ENCODE measurements at regions not wholly inside any gene's neighbourhood (a gene's known extent, or its start where the extent isn't known, plus 50 kb on each side); places are given as distances from the start of the nearest gene placed in this dataset.
A peak's percentile ranks its signal among the peaks of the same experiment; 100 is the strongest.

GRCh38 chr15:77840991-77841775 is 208.5 kb upstream of the LINGO1 start:
- Histone ChIP-seq H3K9me3 (ENCODE audit: control insufficient read depth, insufficient read depth, low read depth, low read length) (no peaks in the 10 kb centered on the region), H3K4me1 (ENCODE audit: control insufficient read depth, insufficient read depth, low read length) (no peaks in the 10 kb centered on the region), H3K27ac (ENCODE audit: extremely low read depth, low read depth, low read length) (no peak overlapping the region), H3K4me3 (ENCODE audit: low read depth, low read length) (no peak overlapping the region), H3K36me3 (ENCODE audit: control insufficient read depth in 2 of 2, insufficient read depth in 1 of 2, low read length in 2 of 2) (no peaks in the 10 kb centered on the region)
- ChIA-PET POLR2A (no interaction called here), CTCF (interaction anchor here (0.6 to 2.0 kb wide), 5 partner anchors 20 to 798 kb away, joined by 3 to 5 read pairs (median 3); no protein-coding TSS in a partner anchor)
- peak; percentile 65; the same call in 1 of the 2 replicates for TF ChIP-seq GFI1B (tag by site-specific recombination; IDR thresholded peaks at IDR 0.05)
- TF ChIP-seq GLIS1 (tag by site-specific recombination; IDR thresholded peaks at IDR 0.05): peak; percentile 31; the same call in 1 of the 2 replicates
- no peak for TF ChIP-seq ZBTB10 (tag by site-specific recombination; IDR thresholded peaks at IDR 0.05)

- Histone ChIP-seq H3K4me3 (ENCODE audit: low read depth, low read length) (no peak overlapping the region), H3K27ac (ENCODE audit: extremely low read depth, low read depth, low read length) (no peak overlapping the region), H3K4me1 (ENCODE audit: control insufficient read depth, insufficient read depth, low read length) (no peaks in the 10 kb centered on the region), H3K36me3 (ENCODE audit: control insufficient read depth in 2 of 2, insufficient read depth in 1 of 2, low read length in 2 of 2) (no peaks in the 10 kb centered on the region), H3K9me3 (ENCODE audit: control insufficient read depth, insufficient read depth, low read depth, low read length) (no peaks in the 10 kb centered on the region)
- POLR2A ChIA-PET: no interaction called here
- TF ChIP-seq GLIS1 (tag by site-specific recombination; IDR thresholded peaks at IDR 0.05): peak; percentile 67
- no peak for TF ChIP-seq BCL6B (tag by site-specific recombination; IDR thresholded peaks at IDR 0.05)
- CTCF ChIA-PET: interaction anchor here (0.7 to 2.0 kb wide), 2 partner anchors 19 to 457 kb away, joined by 3 to 5 read pairs; no protein-coding TSS in a partner anchor
Measured at GRCh38 chr15:77839970-77840905, 207.5 kb upstream of the LINGO1 start.

GRCh38 chr15:77839456-77839855 is 206.7 kb upstream of the LINGO1 start:
- ChIA-PET CTCF (interaction anchor here (0.7 to 1.5 kb wide), 3 partner anchors 18 to 457 kb away, joined by 3 to 4 read pairs (median 4); no protein-coding TSS in a partner anchor), POLR2A (no interaction called here)
- Histone ChIP-seq H3K4me1 (ENCODE audit: control insufficient read depth, insufficient read depth, low read length) (no peaks in the 10 kb centered on the region), H3K4me3 (ENCODE audit: low read depth, low read length) (no peak overlapping the region), H3K27ac (ENCODE audit: extremely low read depth, low read depth, low read length) (no peak overlapping the region), H3K36me3 (ENCODE audit: control insufficient read depth in 2 of 2, insufficient read depth in 1 of 2, low read length in 2 of 2) (no peaks in the 10 kb centered on the region), H3K9me3 (ENCODE audit: control insufficient read depth, insufficient read depth, low read depth, low read length) (no peaks in the 10 kb centered on the region)
- TF ChIP-seq ZNF776 (tag by site-specific recombination; IDR thresholded peaks at IDR 0.05; ENCODE audit: borderline replicate concordance): no peak
- TF ChIP-seq ZNF18 (tag by site-specific recombination; IDR thresholded peaks at IDR 0.05): no peak
- TF ChIP-seq ZNF530 (tag by site-specific recombination; IDR thresholded peaks at IDR 0.05; ENCODE audit: low read depth): no peak
- no peak for TF ChIP-seq GLIS1 (tag by site-specific recombination; IDR thresholded peaks at IDR 0.05)
- TF ChIP-seq ZNF423 (tag by site-specific recombination; IDR thresholded peaks at IDR 0.05): no peak
- TF ChIP-seq PRDM2 (tag by site-specific recombination; IDR thresholded peaks at IDR 0.05; ENCODE audit: borderline replicate concordance): no peak
- TF ChIP-seq ZNF558 (tag by site-specific recombination; IDR thresholded peaks at IDR 0.05): no peak
- TF ChIP-seq HOXD13 (CRISPR knock-in tag; IDR thresholded peaks at IDR 0.05; ENCODE audit: borderline replicate concordance): no peak
- no peak for TF ChIP-seq ZSCAN18 (tag by site-specific recombination; IDR thresholded peaks at IDR 0.05)
- no peak for TF ChIP-seq YY1 (tag by site-specific recombination; IDR thresholded peaks at IDR 0.05)
- TF ChIP-seq BCL11A (tag by site-specific recombination; IDR thresholded peaks at IDR 0.05; ENCODE audit: low read depth): no peak

Data from HEK293 (cell line).